OCI-LY3 (cell line): ENCODE measurements at regions not wholly inside any gene's neighbourhood (a gene's known extent, or its start where the extent isn't known, plus 50 kb on each side); places are given as distances from the start of the nearest gene placed in this dataset.
"Not testable (repeated sequence)": the region's sequence is repeated elsewhere in the genome, so short reads cannot be mapped to it uniquely, and the experiment has no call there.

Source experiments
- H2AFZ ChIP-seq: fragments of 200-600, 300-600 bp; shearing (Covaris generic); 2 replicates; pipeline ENCODE4 v1.6.0; 2014; ENCODE audit warnings: antibody characterized with exemption, low read depth, low read length
- H3K27ac ChIP-seq: fragments of 200-600, 300-600 bp; sonication (generic); 2 replicates; pipeline ENCODE4 v1.5.1; 2014; ENCODE audit warnings: mild to moderate bottlenecking, low read length, moderate library complexity, mixed read lengths
- H3K27me3 ChIP-seq: fragments of 200-600, 300-600 bp; sonication (generic); 2 replicates; pipeline ENCODE4 v1.6.1; 2014; ENCODE audit warnings: low read depth, low read length, mixed read lengths
- H3K36me3 ChIP-seq: fragments of 200-600, 300-600 bp; sonication (generic); replicated peaks from 2 replicates; pipeline ENCODE3; 2014; ENCODE audit warnings: low read depth, low read length, mixed read lengths
- H3K4me1 ChIP-seq: fragments of 300-600, 200-600 bp; sonication (generic); 2 replicates; pipeline ENCODE4 v1.6.1; 2014; ENCODE audit warnings: low read length, mixed read lengths
- H3K4me2 ChIP-seq: fragments of 200-600, 300-600 bp; sonication (generic); 2 replicates; pipeline ENCODE4 v1.6.1; 2014; ENCODE audit warnings: low read length, mixed read lengths
- H3K4me3 ChIP-seq: fragments of 300-600, 200-600 bp; sonication (generic); 2 replicates; pipeline ENCODE4 v1.5.1; 2014; ENCODE audit warnings: antibody characterized with exemption, mild to moderate bottlenecking, low read length, moderate library complexity
- H3K79me2 ChIP-seq: fragments of 300-600, 200-600 bp; shearing (Covaris generic); 2 replicates; pipeline ENCODE4 v1.6.1; 2014; ENCODE audit warnings: mild to moderate bottlenecking, low read length, mixed read lengths
- H3K9ac ChIP-seq: fragments of 300-600, 200-600 bp; shearing (Covaris generic); 2 replicates; pipeline ENCODE4 v1.6.0; 2014; ENCODE audit warnings: mild to moderate bottlenecking, low read length, moderate library complexity
- H3K9me3 ChIP-seq: fragments of 200-600, 300-600 bp; shearing (Covaris generic); 2 replicates; pipeline ENCODE4 v1.6.1; 2014; ENCODE audit warnings: low read length, mixed read lengths; ENCODE audit not compliant: insufficient read depth
- H4K20me1 ChIP-seq: fragments of 200-600, 300-600 bp; sonication (generic); 2 replicates; pipeline ENCODE4 v1.6.1; 2016; ENCODE audit warnings: low read length, mixed read lengths; ENCODE audit not compliant: insufficient read depth
- EZH2phosphoT487 ChIP-seq: fragments of 200-600 bp; shearing (Covaris generic); IDR thresholded peaks from 2 replicates; pipeline ENCODE4 v1.6.1; 2018; ENCODE audit warnings: antibody characterized with exemption, mixed run types, low read depth
- TF ChIP-seq, protein P1 (sequence below): fragments of 200-600, 300-600 bp; sonication (generic); IDR thresholded peaks from 2 replicates; pipeline ENCODE4 v1.5.1; 2014; ENCODE audit warnings: antibody characterized with exemption, low read length, low read depth

DNA sequence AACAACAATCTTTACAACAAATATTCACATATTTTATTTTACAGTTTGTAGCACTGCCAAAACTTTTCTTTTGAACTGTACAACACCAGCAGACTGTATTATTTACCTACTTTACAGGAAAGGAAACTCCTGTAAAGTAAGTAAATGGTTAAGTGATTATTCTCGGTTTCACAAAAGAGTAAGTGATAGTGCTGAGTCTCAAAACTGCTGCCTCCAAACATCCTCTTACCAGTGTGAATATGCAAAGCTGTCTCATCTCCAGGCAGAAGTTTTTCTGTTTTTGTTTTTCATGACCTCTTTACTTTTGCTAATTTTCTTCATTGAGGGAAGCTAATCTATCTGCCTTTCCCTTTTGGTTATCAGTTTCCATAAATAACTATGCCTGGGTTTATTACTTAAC, 286.7 kb downstream of the SRGAP2C start:
- Histone ChIP-seq H3K9me3 (0 out of 2 replicates have a peak, but pooled peaks cover 3% of the 10 kb centered on the region), H3K4me3 (no peak overlapping the region), H4K20me1 (no peaks in the 10 kb centered on the region), H3K36me3 (no peaks in the 10 kb centered on the region), H3K27me3 (no peaks in the 10 kb centered on the region), H3K4me1 (peaks cover 22% of the 10 kb centered on the region), H2AFZ (no peak overlapping the region), H3K9ac (no peak overlapping the region), H3K4me2 (peak overlapping the region; percentile 28), H3K27ac (peak overlapping the region; percentile 26), H3K79me2 (no peaks in the 10 kb centered on the region)
- TF ChIP-seq, protein P1, sequence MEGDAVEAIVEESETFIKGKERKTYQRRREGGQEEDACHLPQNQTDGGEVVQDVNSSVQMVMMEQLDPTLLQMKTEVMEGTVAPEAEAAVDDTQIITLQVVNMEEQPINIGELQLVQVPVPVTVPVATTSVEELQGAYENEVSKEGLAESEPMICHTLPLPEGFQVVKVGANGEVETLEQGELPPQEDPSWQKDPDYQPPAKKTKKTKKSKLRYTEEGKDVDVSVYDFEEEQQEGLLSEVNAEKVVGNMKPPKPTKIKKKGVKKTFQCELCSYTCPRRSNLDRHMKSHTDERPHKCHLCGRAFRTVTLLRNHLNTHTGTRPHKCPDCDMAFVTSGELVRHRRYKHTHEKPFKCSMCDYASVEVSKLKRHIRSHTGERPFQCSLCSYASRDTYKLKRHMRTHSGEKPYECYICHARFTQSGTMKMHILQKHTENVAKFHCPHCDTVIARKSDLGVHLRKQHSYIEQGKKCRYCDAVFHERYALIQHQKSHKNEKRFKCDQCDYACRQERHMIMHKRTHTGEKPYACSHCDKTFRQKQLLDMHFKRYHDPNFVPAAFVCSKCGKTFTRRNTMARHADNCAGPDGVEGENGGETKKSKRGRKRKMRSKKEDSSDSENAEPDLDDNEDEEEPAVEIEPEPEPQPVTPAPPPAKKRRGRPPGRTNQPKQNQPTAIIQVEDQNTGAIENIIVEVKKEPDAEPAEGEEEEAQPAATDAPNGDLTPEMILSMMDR, result no peak
- TF ChIP-seq EZH2phosphoT487, result no peak

DNA sequence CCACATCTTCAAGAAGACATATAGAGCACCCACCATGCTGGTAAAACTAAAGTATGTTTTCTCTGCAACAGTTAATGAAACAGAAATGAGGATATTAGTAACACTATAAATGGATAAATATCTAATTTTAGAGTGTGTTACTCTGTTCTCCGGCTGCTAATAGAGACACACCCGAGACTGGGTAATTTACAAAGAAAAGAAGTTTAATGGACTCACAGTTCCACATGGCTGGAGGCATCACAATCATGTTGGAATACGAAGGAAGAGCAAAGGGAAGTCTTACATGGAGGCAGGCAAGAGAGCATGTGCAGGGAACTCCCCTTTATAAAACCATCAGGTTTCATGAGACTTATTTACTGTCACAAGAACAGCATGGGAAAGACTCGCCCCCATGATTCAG, 287.2 kb downstream of the SRGAP2C start:
- Histone ChIP-seq H3K4me3 (no peak overlapping the region), H3K27ac (peak overlapping the region; percentile 26), H3K9me3 (0 out of 2 replicates have a peak, but pooled peaks cover 3% of the 10 kb centered on the region), H2AFZ (no peak overlapping the region), H4K20me1 (no peaks in the 10 kb centered on the region), H3K9ac (no peak overlapping the region), H3K27me3 (no peaks in the 10 kb centered on the region), H3K36me3 (no peaks in the 10 kb centered on the region), H3K4me2 (peak overlapping the region; percentile 28), H3K4me1 (peaks cover 22% of the 10 kb centered on the region), H3K79me2 (no peaks in the 10 kb centered on the region)
- no peak for TF ChIP-seq EZH2phosphoT487
- TF ChIP-seq, protein P1, result no peak

DNA sequence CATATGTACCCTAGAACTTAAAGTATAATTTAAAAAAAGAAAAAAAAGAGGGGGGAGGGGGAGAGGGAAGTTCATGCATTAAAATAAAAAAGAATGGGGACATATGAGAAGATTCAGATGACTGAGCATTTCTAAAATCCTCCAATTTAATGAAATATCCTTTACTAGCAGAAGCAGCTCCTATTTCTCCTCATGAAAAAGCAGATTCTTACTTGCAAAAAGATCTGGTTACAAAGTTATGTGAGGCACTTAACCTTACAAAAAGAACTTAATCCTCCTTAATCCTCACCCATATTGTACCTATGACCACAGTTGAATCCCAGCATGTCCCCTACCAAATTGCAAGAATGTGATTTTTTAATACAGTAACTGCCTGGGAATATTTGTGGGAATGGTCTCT, 298.5 kb downstream of the SRGAP2C start:
- TF ChIP-seq, protein P1, result no peak
- TF ChIP-seq EZH2phosphoT487, result no peak
- Histone ChIP-seq H3K9me3 (0 out of 2 replicates have a peak, but pooled peaks cover 10% of the 10 kb centered on the region), H3K4me3 (no peak overlapping the region), H3K36me3 (no peaks in the 10 kb centered on the region), H3K27me3 (no peaks in the 10 kb centered on the region), H3K27ac (no peak overlapping the region), H2AFZ (no peak overlapping the region), H4K20me1 (no peaks in the 10 kb centered on the region), H3K4me1 (peaks cover 6% of the 10 kb centered on the region), H3K79me2 (no peaks in the 10 kb centered on the region), H3K9ac (no peak overlapping the region), H3K4me2 (no peak overlapping the region)

DNA sequence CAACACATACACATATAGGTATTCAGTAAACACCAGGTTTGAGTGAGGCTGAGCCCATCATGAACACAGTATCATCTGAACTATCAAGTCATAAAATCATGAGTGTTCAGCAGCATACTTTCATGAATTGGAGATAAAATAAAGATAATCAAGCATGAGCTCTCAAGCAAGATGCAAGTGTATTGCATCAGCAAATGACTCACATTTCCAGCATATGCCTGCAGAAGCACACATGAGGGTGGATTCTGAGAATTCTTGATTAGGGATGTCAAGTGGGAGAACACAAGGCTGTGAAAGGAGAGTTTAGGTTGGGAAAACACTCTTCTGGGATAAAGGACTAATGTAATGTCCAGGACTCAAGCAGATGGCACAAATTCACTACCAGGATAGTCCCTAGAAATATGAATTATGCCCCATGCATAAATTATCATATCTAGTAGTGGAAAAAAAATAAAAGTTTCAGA, 299.2 kb downstream of the SRGAP2C start:
- no peaks in the 10 kb centered on the region for H3K27me3 ChIP-seq
- no peak overlapping the region for H3K9ac ChIP-seq
- H3K27ac ChIP-seq, result no peak overlapping the region
- no peak overlapping the region for H3K4me3 ChIP-seq
- H4K20me1 ChIP-seq, result no peaks in the 10 kb centered on the region
- H3K36me3 ChIP-seq, result no peaks in the 10 kb centered on the region
- no peak for TF ChIP-seq EZH2phosphoT487
- TF ChIP-seq, protein P1, result no peak
- no peak overlapping the region for H2AFZ ChIP-seq
- H3K79me2 ChIP-seq, result no peaks in the 10 kb centered on the region
- peaks cover 6% of the 10 kb centered on the region for H3K4me1 ChIP-seq
- H3K4me2 ChIP-seq, result no peak overlapping the region
- H3K9me3 ChIP-seq, result 0 out of 2 replicates have a peak, but pooled peaks cover 10% of the 10 kb centered on the region

GRCh38 chr1:121494796-121495195, 310.0 kb downstream of the SRGAP2C start:
- H3K9ac ChIP-seq, H3K27ac ChIP-seq, H2AFZ ChIP-seq: not testable (repeated sequence)

DNA sequence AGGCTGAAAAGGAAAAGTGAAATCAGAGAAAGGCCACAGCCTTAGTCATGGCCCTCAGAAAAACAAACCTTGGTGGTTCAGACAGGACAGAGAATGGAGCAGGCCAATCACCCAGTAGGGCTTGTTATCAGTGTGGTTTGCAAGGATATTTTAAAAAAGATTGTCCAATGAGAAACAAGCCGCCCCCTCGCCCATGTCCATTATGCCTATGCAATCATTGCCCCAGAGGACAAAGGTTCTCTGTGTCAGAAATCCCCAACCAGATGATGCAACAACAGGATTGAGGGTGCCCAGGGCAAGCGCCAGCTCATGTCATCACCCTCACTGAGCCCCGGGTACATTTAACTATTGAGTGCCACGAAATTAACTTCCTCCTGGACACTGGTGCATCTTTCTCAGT, 326.7 kb downstream of the SRGAP2C start:
- H3K4me3 ChIP-seq, H3K79me2 ChIP-seq, H3K27ac ChIP-seq, H2AFZ ChIP-seq, H3K36me3 ChIP-seq, H3K27me3 ChIP-seq, H3K9ac ChIP-seq, H3K4me2 ChIP-seq, H4K20me1 ChIP-seq: not testable (repeated sequence)
- peaks cover 18% of the 10 kb centered on the region for H3K4me1 ChIP-seq
- H3K9me3 ChIP-seq, result peaks cover 17% of the 10 kb centered on the region; the same call in 1 of the 2 replicates

More at GRCh38 chr1:121494796-121495195, 310.0 kb downstream of the SRGAP2C start:
- H4K20me1 ChIP-seq, H3K9me3 ChIP-seq, H3K36me3 ChIP-seq, H3K79me2 ChIP-seq, H3K4me1 ChIP-seq, H3K4me2 ChIP-seq, H3K4me3 ChIP-seq, H3K27me3 ChIP-seq: not testable (repeated sequence)
